SU-DHL-6 (cell line): ENCODE measurements at regions not wholly inside any gene's neighbourhood (a gene's known extent, or its start where the extent isn't known, plus 50 kb on each side); places are given as distances from the start of the nearest gene placed in this dataset.

Source experiments
- EZH2phosphoT487 ChIP-seq: fragments of 200-600 bp; sonication (generic), shearing (Covaris generic); conservative IDR thresholded peaks from 2 replicates; pipeline ENCODE4 v1.6.1; 2018; ENCODE audit warnings: mild to moderate bottlenecking, antibody characterized with exemption, low read length, moderate library complexity, mixed read lengths
- TF ChIP-seq, protein P1 (sequence below): fragments of 200-600 bp; sonication (generic); IDR thresholded peaks from one replicate; pipeline ENCODE4 v1.5.1; 2017; ENCODE audit warnings: antibody characterized with exemption, mild to moderate bottlenecking, low read length, moderate library complexity; ENCODE audit not compliant: insufficient read depth, poor library complexity, severe bottlenecking

DNA sequence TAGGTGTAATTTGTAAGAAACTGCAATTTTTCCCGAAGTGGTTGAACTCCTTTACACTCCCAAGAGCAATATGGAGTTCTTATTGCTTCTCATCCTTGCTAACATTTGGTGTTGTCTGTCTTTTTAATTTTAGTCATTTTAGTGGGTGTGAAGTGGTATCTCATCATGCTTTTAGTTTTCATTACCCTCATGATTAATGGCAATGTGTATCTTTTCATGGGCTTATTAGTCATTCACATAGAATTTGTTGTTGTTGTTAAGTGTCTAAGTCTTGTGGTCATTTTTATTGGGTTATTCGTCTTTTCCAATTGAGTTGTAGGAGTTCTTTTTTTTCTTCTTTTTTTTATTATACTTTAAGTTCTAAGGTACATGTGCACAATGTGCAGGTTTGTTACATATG, 238.3 kb upstream of the SESN3 start:
- TF ChIP-seq, protein P1, sequence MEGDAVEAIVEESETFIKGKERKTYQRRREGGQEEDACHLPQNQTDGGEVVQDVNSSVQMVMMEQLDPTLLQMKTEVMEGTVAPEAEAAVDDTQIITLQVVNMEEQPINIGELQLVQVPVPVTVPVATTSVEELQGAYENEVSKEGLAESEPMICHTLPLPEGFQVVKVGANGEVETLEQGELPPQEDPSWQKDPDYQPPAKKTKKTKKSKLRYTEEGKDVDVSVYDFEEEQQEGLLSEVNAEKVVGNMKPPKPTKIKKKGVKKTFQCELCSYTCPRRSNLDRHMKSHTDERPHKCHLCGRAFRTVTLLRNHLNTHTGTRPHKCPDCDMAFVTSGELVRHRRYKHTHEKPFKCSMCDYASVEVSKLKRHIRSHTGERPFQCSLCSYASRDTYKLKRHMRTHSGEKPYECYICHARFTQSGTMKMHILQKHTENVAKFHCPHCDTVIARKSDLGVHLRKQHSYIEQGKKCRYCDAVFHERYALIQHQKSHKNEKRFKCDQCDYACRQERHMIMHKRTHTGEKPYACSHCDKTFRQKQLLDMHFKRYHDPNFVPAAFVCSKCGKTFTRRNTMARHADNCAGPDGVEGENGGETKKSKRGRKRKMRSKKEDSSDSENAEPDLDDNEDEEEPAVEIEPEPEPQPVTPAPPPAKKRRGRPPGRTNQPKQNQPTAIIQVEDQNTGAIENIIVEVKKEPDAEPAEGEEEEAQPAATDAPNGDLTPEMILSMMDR, result no peak
- no peak for TF ChIP-seq EZH2phosphoT487
